ENCODE measurements at regions not wholly inside any gene's neighbourhood (a gene's known extent, or its start where the extent isn't known, plus 50 kb on each side); places are given as distances from the start of the nearest gene placed in this dataset.

- H3K27ac ChIP-seq (ENCODE audit: low read length), result no peak overlapping the region
- no peaks in the 10 kb centered on the region for H3K79me2 ChIP-seq (ENCODE audit: insufficient read depth, low read length)
- H3K4me1 ChIP-seq (ENCODE audit: insufficient read depth, low read length), result no peaks in the 10 kb centered on the region
- H2AFZ ChIP-seq (ENCODE audit: low read depth, low read length), result no peak overlapping the region
- no peaks in the 10 kb centered on the region for H3K9me3 ChIP-seq (ENCODE audit: insufficient read depth, low read length, severe bottlenecking)
- no peak for DNase-seq
- ATAC-seq (ENCODE audit: insufficient read depth, low read depth), result no peak
- H3K4me2 ChIP-seq (ENCODE audit: insufficient read depth, low read length), result no peak overlapping the region
- no peaks in the 10 kb centered on the region for H4K20me1 ChIP-seq (ENCODE audit: insufficient read depth, low read length)
- H3K36me3 ChIP-seq (ENCODE audit: insufficient read depth, low read length), result no peaks in the 10 kb centered on the region
- no peak overlapping the region for H3K4me3 ChIP-seq (ENCODE audit: low read depth in 1 of 2, low read length in 2 of 2)
- no peak overlapping the region for H3K9ac ChIP-seq (ENCODE audit: low read depth, low read length)
- peaks cover 5% of the 10 kb centered on the region for H3K27me3 ChIP-seq (ENCODE audit: insufficient read depth, low read length, poor library complexity)
- no peak for TF ChIP-seq CTCF (IDR thresholded peaks at IDR 0.05; ENCODE audit: borderline replicate concordance, extremely low read depth, low read length, poor library complexity, severe bottlenecking)
- TF ChIP-seq EZH2 (IDR thresholded peaks at IDR 0.05; ENCODE audit: borderline replicate concordance, low read depth, low read length, severe bottlenecking), result no peak
Measured at GRCh38 chr12:25728056-25728595, 175.0 kb upstream of the LMNTD1 start.

GRCh38 chr12:25730489-25731349 is 177.6 kb upstream of the LMNTD1 start:
- Histone ChIP-seq H3K9ac (ENCODE audit: low read depth, low read length) (no peak overlapping the region), H3K4me1 (ENCODE audit: insufficient read depth, low read length) (no peaks in the 10 kb centered on the region), H3K4me3 (ENCODE audit: low read depth in 1 of 2, low read length in 2 of 2) (no peak overlapping the region), H3K79me2 (ENCODE audit: insufficient read depth, low read length) (no peaks in the 10 kb centered on the region), H3K27me3 (ENCODE audit: insufficient read depth, low read length, poor library complexity) (no peaks in the 10 kb centered on the region), H4K20me1 (ENCODE audit: insufficient read depth, low read length) (no peaks in the 10 kb centered on the region), H2AFZ (ENCODE audit: low read depth, low read length) (no peak overlapping the region), H3K9me3 (ENCODE audit: insufficient read depth, low read length, severe bottlenecking) (no peaks in the 10 kb centered on the region), H3K36me3 (ENCODE audit: insufficient read depth, low read length) (no peaks in the 10 kb centered on the region), H3K27ac (ENCODE audit: low read length) (no peak overlapping the region), H3K4me2 (ENCODE audit: insufficient read depth, low read length) (no peak overlapping the region)
- ATAC-seq (ENCODE audit: insufficient read depth, low read depth) (no peak), DNase-seq (no peak)
- no peak for TF ChIP-seq EZH2 (IDR thresholded peaks at IDR 0.05; ENCODE audit: borderline replicate concordance, low read depth, low read length, severe bottlenecking)

GRCh38 chr12:25733541-25733940 is 180.5 kb upstream of the LMNTD1 start:
- H3K79me2 ChIP-seq (ENCODE audit: insufficient read depth, low read length), result no peaks in the 10 kb centered on the region
- H2AFZ ChIP-seq (ENCODE audit: low read depth, low read length), result no peak overlapping the region
- TF ChIP-seq EZH2 (IDR thresholded peaks at IDR 0.05; ENCODE audit: borderline replicate concordance, low read depth, low read length, severe bottlenecking) (no peak), CTCF (IDR thresholded peaks at IDR 0.05; ENCODE audit: borderline replicate concordance, extremely low read depth, low read length, poor library complexity, severe bottlenecking) (no peak)
- H3K36me3 ChIP-seq (ENCODE audit: insufficient read depth, low read length), result no peaks in the 10 kb centered on the region
- ATAC-seq (ENCODE audit: insufficient read depth, low read depth), result no peak
- H3K4me3 ChIP-seq (ENCODE audit: low read depth in 1 of 2, low read length in 2 of 2), result no peak overlapping the region
- no peak overlapping the region for H3K27ac ChIP-seq (ENCODE audit: low read length)
- no peaks in the 10 kb centered on the region for H3K4me1 ChIP-seq (ENCODE audit: insufficient read depth, low read length)
- no peak for DNase-seq
- H3K27me3 ChIP-seq (ENCODE audit: insufficient read depth, low read length, poor library complexity), result no peaks in the 10 kb centered on the region
- no peak overlapping the region for H3K4me2 ChIP-seq (ENCODE audit: insufficient read depth, low read length)
- H3K9ac ChIP-seq (ENCODE audit: low read depth, low read length), result no peak overlapping the region
- no peaks in the 10 kb centered on the region for H4K20me1 ChIP-seq (ENCODE audit: insufficient read depth, low read length)
- no peaks in the 10 kb centered on the region for H3K9me3 ChIP-seq (ENCODE audit: insufficient read depth, low read length, severe bottlenecking)

- no peak for TF ChIP-seq EZH2 (IDR thresholded peaks at IDR 0.05; ENCODE audit: borderline replicate concordance, low read depth, low read length, severe bottlenecking)
- TF ChIP-seq CTCF (IDR thresholded peaks at IDR 0.05; ENCODE audit: borderline replicate concordance, extremely low read depth, low read length, poor library complexity, severe bottlenecking), result no peak
- Histone ChIP-seq H3K4me1 (ENCODE audit: insufficient read depth, low read length) (no peaks in the 10 kb centered on the region), H3K9ac (ENCODE audit: low read depth, low read length) (no peak overlapping the region), H3K27ac (ENCODE audit: low read length) (no peak overlapping the region), H3K4me2 (ENCODE audit: insufficient read depth, low read length) (no peak overlapping the region), H3K9me3 (ENCODE audit: insufficient read depth, low read length, severe bottlenecking) (no peaks in the 10 kb centered on the region), H2AFZ (ENCODE audit: low read depth, low read length) (no peak overlapping the region), H3K36me3 (ENCODE audit: insufficient read depth, low read length) (no peaks in the 10 kb centered on the region), H4K20me1 (ENCODE audit: insufficient read depth, low read length) (no peaks in the 10 kb centered on the region), H3K27me3 (ENCODE audit: insufficient read depth, low read length, poor library complexity) (no peaks in the 10 kb centered on the region), H3K4me3 (ENCODE audit: low read depth in 1 of 2, low read length in 2 of 2) (no peak overlapping the region), H3K79me2 (ENCODE audit: insufficient read depth, low read length) (no peaks in the 10 kb centered on the region)
- ATAC-seq (ENCODE audit: insufficient read depth, low read depth) (no peak), DNase-seq (no peak)
Measured at GRCh38 chr12:25734529-25735180, 181.6 kb upstream of the LMNTD1 start.

Data from DND-41 (cell line).